ENCODE measurements at regions not wholly inside any gene's neighbourhood (a gene's known extent, or its start where the extent isn't known, plus 50 kb on each side); places are given as distances from the start of the nearest gene placed in this dataset.

GRCh38 chr9:19918630-19919029 lies 129.8 kb upstream of the SLC24A2 start:
- Mint-ChIP-seq H3K9me3 (ENCODE audit: unreplicated experiment) (no peaks in the 10 kb centered on the region), H3K27ac (ENCODE audit: unreplicated experiment) (no peak overlapping the region), H3K36me3 (ENCODE audit: unreplicated experiment) (no peaks in the 10 kb centered on the region), H3K27me3 (ENCODE audit: unreplicated experiment) (peaks cover 47% of the 10 kb centered on the region), H3K4me3 (ENCODE audit: unreplicated experiment) (no peak overlapping the region), H3K4me1 (ENCODE audit: unreplicated experiment) (no peaks in the 10 kb centered on the region)
- TF ChIP-seq CTCF (IDR thresholded peaks at IDR 0.05) = no peak
- DNase-seq (ENCODE audit: extremely low spot score, unreplicated experiment) = no peak

- H3K27ac Mint-ChIP-seq (ENCODE audit: unreplicated experiment) = no peak overlapping the region
- H3K27me3 Mint-ChIP-seq (ENCODE audit: unreplicated experiment) = peaks cover 27% of the 10 kb centered on the region
- TF ChIP-seq CTCF (IDR thresholded peaks at IDR 0.05) = no peak
- H3K36me3 Mint-ChIP-seq (ENCODE audit: unreplicated experiment) = no peaks in the 10 kb centered on the region
- H3K4me3 Mint-ChIP-seq (ENCODE audit: unreplicated experiment) = no peak overlapping the region
- no peaks in the 10 kb centered on the region for H3K4me1 Mint-ChIP-seq (ENCODE audit: unreplicated experiment)
- no peaks in the 10 kb centered on the region for H3K9me3 Mint-ChIP-seq (ENCODE audit: unreplicated experiment)
- DNase-seq (ENCODE audit: extremely low spot score, unreplicated experiment) = no peak
These were observed 125.2 kb upstream of the SLC24A2 start for GRCh38 chr9:19914044-19914443.

GRCh38 chr9:19913151-19913550 lies 124.3 kb upstream of the SLC24A2 start:
- no peak for TF ChIP-seq CTCF (IDR thresholded peaks at IDR 0.05)
- Mint-ChIP-seq H3K36me3 (ENCODE audit: unreplicated experiment) (no peaks in the 10 kb centered on the region), H3K27me3 (ENCODE audit: unreplicated experiment) (peaks cover 18% of the 10 kb centered on the region), H3K4me3 (ENCODE audit: unreplicated experiment) (no peak overlapping the region), H3K27ac (ENCODE audit: unreplicated experiment) (no peak overlapping the region), H3K4me1 (ENCODE audit: unreplicated experiment) (no peaks in the 10 kb centered on the region), H3K9me3 (ENCODE audit: unreplicated experiment) (no peaks in the 10 kb centered on the region)
- no peak for DNase-seq (ENCODE audit: extremely low spot score, unreplicated experiment)

- no peak overlapping the region for H3K27ac Mint-ChIP-seq (ENCODE audit: unreplicated experiment)
These were observed 114.2 kb upstream of the SLC24A2 start for GRCh38 chr9:19903076-19903475.

GRCh38 chr9:19901586-19901985 lies 112.7 kb upstream of the SLC24A2 start:
- Mint-ChIP-seq H3K27ac (ENCODE audit: unreplicated experiment) (no peak overlapping the region), H3K36me3 (ENCODE audit: unreplicated experiment) (no peaks in the 10 kb centered on the region), H3K4me3 (ENCODE audit: unreplicated experiment) (no peak overlapping the region), H3K27me3 (ENCODE audit: unreplicated experiment) (peaks cover 10% of the 10 kb centered on the region), H3K9me3 (ENCODE audit: unreplicated experiment) (no peaks in the 10 kb centered on the region), H3K4me1 (ENCODE audit: unreplicated experiment) (no peaks in the 10 kb centered on the region)
- TF ChIP-seq CTCF (IDR thresholded peaks at IDR 0.05) = no peak
- DNase-seq (ENCODE audit: extremely low spot score, unreplicated experiment) = no peak

More at GRCh38 chr9:19903076-19903475, 114.2 kb upstream of the SLC24A2 start:
- H3K9me3 Mint-ChIP-seq (ENCODE audit: unreplicated experiment) = no peaks in the 10 kb centered on the region
- H3K36me3 Mint-ChIP-seq (ENCODE audit: unreplicated experiment) = no peaks in the 10 kb centered on the region
- TF ChIP-seq CTCF (IDR thresholded peaks at IDR 0.05) = no peak
- no peak for DNase-seq (ENCODE audit: extremely low spot score, unreplicated experiment)
- H3K4me1 Mint-ChIP-seq (ENCODE audit: unreplicated experiment) = no peaks in the 10 kb centered on the region
- no peak overlapping the region for H3K4me3 Mint-ChIP-seq (ENCODE audit: unreplicated experiment)
- peaks cover 10% of the 10 kb centered on the region for H3K27me3 Mint-ChIP-seq (ENCODE audit: unreplicated experiment)
